Endothelial cell of umbilical vein (primary cell): ENCODE measurements at regions not wholly inside any gene's neighbourhood (a gene's known extent, or its start where the extent isn't known, plus 50 kb on each side); places are given as distances from the start of the nearest gene placed in this dataset.
"Not testable (repeated sequence)": the region's sequence is repeated elsewhere in the genome, so short reads cannot be mapped to it uniquely, and the experiment has no call there.

Source experiments
- BruUV-seq: library from RNA; stranded (reverse); fragments of 400-500 nt; replicated peaks from 2 replicates; lab custom pipeline; 2021; lab: Mats Ljungman, UMichigan
- CTCF ChIA-PET: fragments of 300-600, 350-600 bp; sonication (Branson Sonifier 250); formaldehyde crosslinking; loops from one replicate; lab custom pipeline; 2021; ENCODE audit warnings: antibody characterized with exemption, inconsistent platforms; lab: Charles Lee
- POLR2A ChIA-PET: fragments of 300-600, 350-600 bp; sonication (Branson Sonifier 250); formaldehyde crosslinking; loops from one replicate; lab custom pipeline; 2021; ENCODE audit warnings: antibody characterized with exemption, inconsistent platforms; lab: Charles Lee
- DNase-seq: peaks from one replicate; pipeline ENCODE4 v3.0.0-alpha.2; 2011; ENCODE audit warnings: low read depth, low spot score
- FAIRE-seq: peaks from 2 replicates; lab custom pipeline; 2011; peaks lifted over from hg19 to GRCh38; lab: Jason Lieb, UNC
- H2AFZ ChIP-seq: 2 replicates; pipeline ENCODE4 v1.6.0; 2012; ENCODE audit warnings: low read depth, low read length, control low read depth, inconsistent platforms
- H3K27ac ChIP-seq: 2 replicates; pipeline ENCODE4 v1.5.1; 2011; ENCODE audit warnings: low read depth, mild to moderate bottlenecking, control low read depth, low read length, moderate library complexity; ENCODE audit not compliant: insufficient read depth
- H3K27me3 ChIP-seq, 2 experiments: 2 replicates each; pipeline versions ENCODE4 v1.6.0 to v1.6.1; 2011; ENCODE audit warnings: low read length in 2 of 2, mixed read lengths in 1 of 2; ENCODE audit not compliant: control insufficient read depth in 2 of 2, insufficient read depth in 2 of 2
- H3K36me3 ChIP-seq, 2 experiments: 2 replicates in 1 of 2; 3 replicates in 1 of 2; pipeline ENCODE4 v1.5.1; 2011; ENCODE audit warnings: low read length in 2 of 2, mild to moderate bottlenecking in 1 of 2, moderate library complexity in 1 of 2; ENCODE audit not compliant: control insufficient read depth in 2 of 2, insufficient read depth in 2 of 2; ENCODE audit errors: extremely low read depth in 1 of 2
- H3K4me1 ChIP-seq: 3 replicates; pipeline ENCODE4 v1.5.1; 2011; ENCODE audit warnings: mild to moderate bottlenecking, low read length; ENCODE audit not compliant: control insufficient read depth, insufficient read depth; ENCODE audit errors: extremely low read depth
- H3K4me2 ChIP-seq: 2 replicates; pipeline ENCODE4 v1.6.1; 2011; ENCODE audit warnings: low read length, control low read depth, mixed read lengths; ENCODE audit not compliant: insufficient read depth
- H3K4me3 ChIP-seq, 3 experiments: fragments of 200-600 bp in 1 of 3; sonication (generic), shearing (Covaris generic) in 1 of 3; replicated peaks in 1 of 3; 2 replicates each; pipeline ENCODE4 v1.5.1; 2011 to 2016; ENCODE audit warnings: control low read depth in 3 of 3, low read length in 3 of 3, mild to moderate bottlenecking in 2 of 3, inconsistent platforms in 1 of 3, low read depth in 1 of 3, moderate library complexity in 1 of 3; ENCODE audit not compliant: insufficient read depth in 1 of 3
- H3K79me2 ChIP-seq: 2 replicates; pipeline ENCODE4 v1.6.0; 2012; ENCODE audit warnings: low read length, inconsistent platforms; ENCODE audit not compliant: control insufficient read depth, insufficient read depth
- H3K9ac ChIP-seq: replicated peaks from 2 replicates; pipeline ENCODE3; 2011; ENCODE audit warnings: low read length, control low read depth; ENCODE audit not compliant: insufficient read depth; ENCODE audit errors: extremely low read depth
- H3K9me1 ChIP-seq: replicated peaks from 3 replicates; pipeline ENCODE4 v1.6.0; 2011; ENCODE audit warnings: mild to moderate bottlenecking, low read length; ENCODE audit not compliant: control insufficient read depth, insufficient read depth; ENCODE audit errors: extremely low read depth
- H3K9me3 ChIP-seq: replicated peaks from 2 replicates; pipeline ENCODE4 v1.5.1; 2012; ENCODE audit warnings: low read length, inconsistent platforms; ENCODE audit not compliant: control insufficient read depth, insufficient read depth
- H4K20me1 ChIP-seq: replicated peaks from 2 replicates; pipeline ENCODE3; 2011; ENCODE audit warnings: mild to moderate bottlenecking, low read length; ENCODE audit not compliant: control insufficient read depth, insufficient read depth; ENCODE audit errors: extremely low read depth
- CTCF ChIP-seq, 2 donors: IDR thresholded peaks; 1 replicate in 1 of 2; 2 replicates in 1 of 2; pipeline ENCODE4 v1.5.1; 2011; ENCODE audit warnings: low read length in 2 of 2, mild to moderate bottlenecking in 2 of 2, moderate library complexity in 2 of 2, control low read depth in 1 of 2, inconsistent platforms in 1 of 2, low read depth in 1 of 2; ENCODE audit not compliant: insufficient read depth in 1 of 2; ENCODE audit errors: extremely low read depth in 1 of 2
- EZH2 ChIP-seq: IDR thresholded peaks from 2 replicates; pipeline ENCODE4 v1.6.1; 2012; ENCODE audit warnings: borderline replicate concordance, low read depth, mild to moderate bottlenecking, moderate library complexity, low read length, inconsistent platforms; ENCODE audit not compliant: severe bottlenecking
- FOS ChIP-seq: IDR thresholded peaks from 2 replicates; pipeline ENCODE4 v1.6.1; 2011; ENCODE audit warnings: mild to moderate bottlenecking, low read length, moderate library complexity, borderline replicate concordance; ENCODE audit not compliant: insufficient read depth
- GATA2 ChIP-seq: IDR thresholded peaks from 2 replicates; pipeline ENCODE4 v1.7.0; 2011; ENCODE audit warnings: low read depth, mild to moderate bottlenecking, moderate library complexity, mixed read lengths, low read length; ENCODE audit not compliant: insufficient read length, insufficient read depth
- MAX ChIP-seq: IDR thresholded peaks from 2 replicates; pipeline ENCODE4 v1.6.1; 2011; ENCODE audit not compliant: insufficient read depth, insufficient read length
- MYC ChIP-seq: IDR thresholded peaks from one replicate; pipeline ENCODE4 v1.6.1; 2011; ENCODE audit warnings: mild to moderate bottlenecking, low read depth, low read length
- POLR2AphosphoS5 ChIP-seq: IDR thresholded peaks from 2 replicates; pipeline ENCODE4 v1.6.1; 2012; ENCODE audit warnings: low read depth, mild to moderate bottlenecking, control low read depth, low read length, moderate library complexity; ENCODE audit not compliant: insufficient read depth
- dilution Hi-C: fragments of 300-500 bp; cut with MboI; formaldehyde crosslinking; loops from one replicate; pipeline ENCODE4 v1.15.0; 2019; ENCODE audit warnings: low sequenced_read_pairs; ENCODE audit not compliant: extremely low pct_ligation_motif_present
- intact Hi-C: fragments of 100-400 bp; cut with micrococcal nuclease; formaldehyde crosslinking; loops from one replicate; pipeline ENCODE4 v1.10.0; 2022

- dilution Hi-C loops = no loop called here
- no peak overlapping the region for H3K4me2 ChIP-seq
- H3K4me3 ChIP-seq = no peak overlapping the region
- no peaks in the 10 kb centered on the region for H3K36me3 ChIP-seq
- no peak for DNase-seq
- ChIA-PET CTCF (no interaction called here), POLR2A (no interaction called here)
- no peaks in the 10 kb centered on the region for H3K4me1 ChIP-seq
- no peaks in the 10 kb centered on the region for H3K27me3 ChIP-seq
- H3K9me3 ChIP-seq = no peaks in the 10 kb centered on the region
- no peak for FAIRE-seq
- H3K9ac ChIP-seq = no peak overlapping the region
- no peak overlapping the region for H3K27ac ChIP-seq
- intact Hi-C loops = no loop called here
- no peaks in the 10 kb centered on the region for H4K20me1 ChIP-seq
- no peaks in the 10 kb centered on the region for H3K9me1 ChIP-seq
- TF ChIP-seq FOS (no peak), GATA2 (no peak), CTCF (IDR thresholded peaks at IDR 0.05; ENCODE audit: extremely low read depth in 1 of 2, insufficient read depth in 1 of 2, low read depth in 1 of 2, low read length in 2 of 2) (no peak), MYC (no peak), POLR2AphosphoS5 (no peak), MAX (no peak), EZH2 (no peak)
- no peaks in the 10 kb centered on the region for H3K79me2 ChIP-seq
- no TSS peak for BruUV-seq
- no peak overlapping the region for H2AFZ ChIP-seq
These were observed 238.8 kb downstream of the ACTR3 start for GRCh38 chr2:114128725-114129124.

- FAIRE-seq, H3K4me1 ChIP-seq, H2AFZ ChIP-seq, H3K4me2 ChIP-seq, H3K9ac ChIP-seq, H3K36me3 ChIP-seq, H3K9me3 ChIP-seq, CTCF ChIA-PET, H3K27me3 ChIP-seq, H4K20me1 ChIP-seq, H3K27ac ChIP-seq, intact Hi-C loops, dilution Hi-C loops, H3K79me2 ChIP-seq, H3K9me1 ChIP-seq, BruUV-seq, DNase-seq, POLR2A ChIA-PET, H3K4me3 ChIP-seq: not testable (repeated sequence)
These were observed 242.2 kb downstream of the ACTR3 start for GRCh38 chr2:114132050-114132449.
